GM12872 (cell line): ENCODE measurements at regions not wholly inside any gene's neighbourhood (a gene's known extent, or its start where the extent isn't known, plus 50 kb on each side); places are given as distances from the start of the nearest gene placed in this dataset.
A peak's percentile ranks its signal among the peaks of the same experiment; 100 is the strongest.

ENCODE experiments used
- TF ChIP-seq, protein P1 (sequence below): IDR thresholded peaks from 3 replicates; pipeline ENCODE4 v1.5.1; 2011; ENCODE audit warnings: low read depth, mild to moderate bottlenecking, low read length, moderate library complexity; ENCODE audit not compliant: insufficient read depth

GRCh38 chr5:103441523-103441922 is 121.1 kb downstream of the NUDT12 start:
- TF ChIP-seq, protein P1, sequence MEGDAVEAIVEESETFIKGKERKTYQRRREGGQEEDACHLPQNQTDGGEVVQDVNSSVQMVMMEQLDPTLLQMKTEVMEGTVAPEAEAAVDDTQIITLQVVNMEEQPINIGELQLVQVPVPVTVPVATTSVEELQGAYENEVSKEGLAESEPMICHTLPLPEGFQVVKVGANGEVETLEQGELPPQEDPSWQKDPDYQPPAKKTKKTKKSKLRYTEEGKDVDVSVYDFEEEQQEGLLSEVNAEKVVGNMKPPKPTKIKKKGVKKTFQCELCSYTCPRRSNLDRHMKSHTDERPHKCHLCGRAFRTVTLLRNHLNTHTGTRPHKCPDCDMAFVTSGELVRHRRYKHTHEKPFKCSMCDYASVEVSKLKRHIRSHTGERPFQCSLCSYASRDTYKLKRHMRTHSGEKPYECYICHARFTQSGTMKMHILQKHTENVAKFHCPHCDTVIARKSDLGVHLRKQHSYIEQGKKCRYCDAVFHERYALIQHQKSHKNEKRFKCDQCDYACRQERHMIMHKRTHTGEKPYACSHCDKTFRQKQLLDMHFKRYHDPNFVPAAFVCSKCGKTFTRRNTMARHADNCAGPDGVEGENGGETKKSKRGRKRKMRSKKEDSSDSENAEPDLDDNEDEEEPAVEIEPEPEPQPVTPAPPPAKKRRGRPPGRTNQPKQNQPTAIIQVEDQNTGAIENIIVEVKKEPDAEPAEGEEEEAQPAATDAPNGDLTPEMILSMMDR = peak; percentile 35; the same call in 2 of the 3 replicates

GRCh38 chr5:103439007-103439406 is 123.6 kb downstream of the NUDT12 start:
- TF ChIP-seq, protein P1 = no peak

DNA sequence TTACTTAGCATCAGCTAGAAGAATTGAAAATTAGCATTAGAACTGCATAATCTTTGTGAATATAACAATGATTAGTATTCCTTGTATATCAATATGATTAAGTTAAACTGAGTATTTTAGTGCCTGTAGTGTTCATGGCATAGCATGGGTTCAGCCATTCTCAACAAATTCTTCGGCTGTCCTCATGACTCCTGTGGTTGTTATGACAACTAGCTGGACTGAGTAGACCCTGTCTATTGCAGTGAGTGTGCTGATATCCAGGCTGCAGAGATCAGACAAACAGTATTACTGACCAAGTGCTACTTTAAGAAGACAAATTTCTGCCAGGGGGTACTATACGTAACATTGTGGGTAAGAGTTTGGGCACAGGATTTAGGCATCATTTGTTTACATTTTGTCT is 125.9 kb downstream of the NUDT12 start:
- TF ChIP-seq, protein P1 = no peak

- TF ChIP-seq, protein P1 = no peak
These were observed 126.5 kb downstream of the NUDT12 start for GRCh38 chr5:103436112-103436511.

DNA sequence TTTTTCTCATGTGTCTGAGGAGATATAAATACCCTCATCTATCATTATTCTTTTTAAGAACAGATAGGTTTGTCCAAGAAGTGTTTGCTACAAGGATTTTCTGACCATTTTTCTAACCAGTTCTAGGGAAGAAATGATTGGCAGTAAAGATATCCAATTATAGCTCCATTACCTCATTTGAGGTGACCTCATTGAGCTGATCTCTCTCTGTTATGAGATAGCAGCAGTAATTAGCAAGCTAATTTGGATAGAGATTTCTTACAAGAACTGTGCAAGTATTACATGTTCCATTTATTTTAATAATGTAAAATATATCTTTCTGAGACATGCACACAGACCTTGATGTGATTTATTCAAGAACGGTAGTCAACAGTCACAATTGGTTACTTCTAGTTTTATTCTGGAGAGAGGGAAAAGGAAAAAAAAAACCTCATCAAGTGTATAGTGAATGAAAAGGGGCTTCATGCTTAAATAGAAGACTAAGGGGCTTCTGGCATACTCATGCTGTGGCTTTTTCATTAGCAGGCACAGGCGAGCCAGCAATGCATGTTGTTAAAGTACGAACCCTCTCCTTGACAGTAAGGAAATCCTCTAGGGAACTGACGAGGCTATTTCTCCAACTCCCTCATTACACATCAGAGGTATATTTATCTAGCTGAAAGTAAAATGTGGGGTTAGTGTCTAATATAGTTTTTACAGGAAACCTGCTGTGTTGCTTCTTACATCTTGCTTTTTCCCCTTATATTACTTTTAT is 127.3 kb downstream of the NUDT12 start:
- TF ChIP-seq, protein P1 = no peak

DNA sequence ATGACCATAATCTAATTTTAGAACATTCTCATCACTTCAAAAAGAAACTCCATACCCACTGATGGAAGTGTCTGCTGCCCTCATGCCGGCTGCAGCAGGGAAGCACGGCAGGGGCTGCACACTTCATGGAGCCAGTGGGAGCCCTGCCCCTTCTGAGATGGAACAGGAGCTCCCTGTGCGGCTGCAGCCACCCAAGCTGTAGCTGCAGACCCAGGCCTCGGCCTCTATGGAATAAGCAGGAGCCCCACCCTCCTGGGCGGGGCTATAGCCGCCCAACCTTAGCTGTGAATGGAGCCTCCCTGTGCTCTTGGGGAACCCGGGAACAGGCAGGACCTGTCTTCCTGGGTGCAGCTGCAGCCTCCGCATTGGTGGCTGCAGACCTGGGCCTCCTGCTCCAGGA is 128.5 kb downstream of the NUDT12 start:
- TF ChIP-seq, protein P1 = no peak

GRCh38 chr5:103433211-103433610 is 129.4 kb downstream of the NUDT12 start:
- TF ChIP-seq, protein P1 = no peak
